Retina (tissue), 1 donor: ENCODE measurements at regions not wholly inside any gene's neighbourhood (a gene's known extent, or its start where the extent isn't known, plus 50 kb on each side); places are given as distances from the start of the nearest gene placed in this dataset.

Experiments
- DNase-seq: peaks from one replicate; pipeline ENCODE4 v3.0.0-alpha.2; 2016

- DNase-seq: no peak
Observed at GRCh38 chr1:213375002-213375401, 324.0 kb downstream of the RPS6KC1 start.

- no peak for DNase-seq
Observed at GRCh38 chr1:213376862-213377372, 325.9 kb downstream of the RPS6KC1 start.

GRCh38 chr1:213380865-213381264, 329.8 kb downstream of the RPS6KC1 start:
- DNase-seq: no peak

GRCh38 chr1:213381572-213382084, 330.6 kb downstream of the RPS6KC1 start:
- peak; percentile 55 for DNase-seq

GRCh38 chr1:213383465-213383864, 332.4 kb downstream of the RPS6KC1 start:
- no peak for DNase-seq

- DNase-seq: no peak
Observed at GRCh38 chr1:213385201-213385600, 334.2 kb downstream of the RPS6KC1 start.

- DNase-seq: no peak
Observed at GRCh38 chr1:213385806-213386324, 334.8 kb downstream of the RPS6KC1 start.

- no peak for DNase-seq
Observed at GRCh38 chr1:213387380-213388015, 336.5 kb downstream of the RPS6KC1 start.

GRCh38 chr1:213388199-213388598, 337.2 kb downstream of the RPS6KC1 start:
- no peak for DNase-seq

GRCh38 chr1:213389061-213389581, 338.1 kb downstream of the RPS6KC1 start:
- DNase-seq: no peak

GRCh38 chr1:213391445-213391844, 340.4 kb downstream of the RPS6KC1 start:
- DNase-seq: no peak

- no peak for DNase-seq
Observed at GRCh38 chr1:213393860-213394259, 342.8 kb downstream of the RPS6KC1 start.

GRCh38 chr1:213394837-213395236, 343.8 kb downstream of the RPS6KC1 start:
- no peak for DNase-seq

GRCh38 chr1:213397638-213398037, 346.6 kb downstream of the RPS6KC1 start:
- no peak for DNase-seq

GRCh38 chr1:213399695-213400094, 348.7 kb downstream of the RPS6KC1 start:
- DNase-seq: peak; percentile 32

- DNase-seq: no peak
Observed at GRCh38 chr1:213409208-213409631, 358.2 kb downstream of the RPS6KC1 start.

GRCh38 chr1:213409971-213410370, 358.9 kb downstream of the RPS6KC1 start:
- DNase-seq: no peak

GRCh38 chr1:213414346-213414745, 363.3 kb downstream of the RPS6KC1 start:
- no peak for DNase-seq

GRCh38 chr1:213414911-213415310, 363.9 kb downstream of the RPS6KC1 start:
- no peak for DNase-seq

GRCh38 chr1:213415691-213416380, 364.8 kb downstream of the RPS6KC1 start:
- DNase-seq: no peak

- no peak for DNase-seq
Observed at GRCh38 chr1:213416461-213417224, 365.6 kb downstream of the RPS6KC1 start.

- DNase-seq: no peak
Observed at GRCh38 chr1:213417225-213417820, 366.3 kb downstream of the RPS6KC1 start.
